HepG2 (cell line): ENCODE measurements at regions not wholly inside any gene's neighbourhood (a gene's known extent, or its start where the extent isn't known, plus 50 kb on each side); places are given as distances from the start of the nearest gene placed in this dataset.

Experiments
- ATAC-seq: fragments of 200-7000 bp; cut with Tn5 transposase; 3 replicates; pipeline ENCODE4 v1.9.1; 2020; ENCODE audit warnings: mild to moderate bottlenecking, moderate library complexity
- BruUV-seq: library from RNA; stranded (reverse); fragments of 400-500 nt; replicated peaks from 2 replicates; lab custom pipeline; 2021; lab: Mats Ljungman, UMichigan
- CTCF ChIA-PET: fragments of 300-600 bp; formaldehyde crosslinking; extraction: SDS; loops from one replicate; lab custom pipeline; 2021; ENCODE audit warnings: low total read pairs, inconsistent platforms, low intra/inter-chr PET ratio; lab: Yijun Ruan, JAX
- POLR2A ChIA-PET: fragments of 350-600 bp; sonication (Branson Sonifier 250); formaldehyde crosslinking; loops from one replicate; lab custom pipeline; 2020; ENCODE audit warnings: antibody characterized with exemption, inconsistent platforms; lab: Yijun Ruan, JAX
- DNase-seq: peaks from one replicate; pipeline ENCODE4 v3.0.0-alpha.2; 2015; ENCODE audit warnings: low spot score
- FAIRE-seq: peaks from 3 replicates; lab custom pipeline; 2011; peaks lifted over from hg19 to GRCh38; lab: Jason Lieb, UNC
- H2AFZ ChIP-seq: one replicate; pipeline ENCODE4 v1.6.1; 2011; ENCODE audit warnings: low read length, inconsistent platforms
- H3K27ac ChIP-seq: fragments of 300-600 bp; 3 replicates; pipeline ENCODE4 v1.8.0; 2011; ENCODE audit warnings: mixed run types, mild to moderate bottlenecking, mixed read lengths, low read length, inconsistent platforms; ENCODE audit not compliant: insufficient read depth; ENCODE audit errors: extremely low read length
- H3K27me3 ChIP-seq, 2 experiments: fragments of 200-600 bp in 1 of 2; 2 replicates in 1 of 2; 3 replicates in 1 of 2; pipeline versions ENCODE4 v1.6.0 to v1.8.0; 2011; ENCODE audit warnings: low read length in 2 of 2, mild to moderate bottlenecking in 2 of 2, moderate library complexity in 2 of 2, inconsistent platforms in 1 of 2; ENCODE audit not compliant: insufficient read depth in 2 of 2, control insufficient read depth in 1 of 2
- H3K36me3 ChIP-seq, 2 experiments: fragments of 200-600 bp in 1 of 2; replicated peaks in 1 of 2; 2 replicates in 1 of 2; 3 replicates in 1 of 2; pipeline versions ENCODE4 v1.5.1 to v1.8.0; 2011; ENCODE audit warnings: low read length in 2 of 2, inconsistent platforms in 1 of 2; ENCODE audit not compliant: insufficient read depth in 2 of 2, control insufficient read depth in 1 of 2
- H3K4me1 ChIP-seq: 2 replicates; pipeline ENCODE4 v1.5.1; 2012; ENCODE audit warnings: low read length, inconsistent platforms; ENCODE audit not compliant: insufficient read depth
- H3K4me2 ChIP-seq: 2 replicates; pipeline ENCODE4 v1.6.0; 2011; ENCODE audit warnings: low read depth, low read length, inconsistent platforms
- H3K4me3 ChIP-seq, 3 experiments: fragments of 200-600 bp in 1 of 3; sonication (generic), shearing (Covaris generic) in 1 of 3; replicated peaks in 1 of 3; 2 replicates each; pipeline ENCODE4 v1.5.1; 2011 to 2016; ENCODE audit warnings: low read length in 3 of 3, inconsistent platforms in 2 of 3, low read depth in 2 of 3, mild to moderate bottlenecking in 2 of 3, control low read depth in 1 of 3, mixed read lengths in 1 of 3; ENCODE audit not compliant: insufficient read depth in 1 of 3
- H3K79me2 ChIP-seq: one replicate; pipeline ENCODE4 v1.6.1; 2011; ENCODE audit warnings: low read length, inconsistent platforms; ENCODE audit not compliant: insufficient read depth
- H3K9ac ChIP-seq: 2 replicates; pipeline ENCODE4 v1.6.0; 2011; ENCODE audit warnings: mild to moderate bottlenecking, low read depth, low read length, inconsistent platforms; ENCODE audit not compliant: insufficient read depth
- H3K9me3 ChIP-seq: 2 replicates; pipeline ENCODE4 v1.5.1; 2012; ENCODE audit warnings: mild to moderate bottlenecking, low read length
- H4K20me1 ChIP-seq: 2 replicates; pipeline ENCODE4 v1.6.0; 2011; ENCODE audit warnings: inconsistent platforms, mild to moderate bottlenecking, low read length, moderate library complexity; ENCODE audit not compliant: insufficient read depth
- CBFB ChIP-seq: sonication (generic); formaldehyde crosslinking; IDR thresholded peaks from 2 replicates; pipeline ENCODE4 v1.4.0; 2020; ENCODE audit warnings: missing genetic modification reagents
- ELK4 ChIP-seq: sonication (generic); formaldehyde crosslinking; IDR thresholded peaks from 2 replicates; pipeline ENCODE4 v1.9.0; 2021; ENCODE audit warnings: missing genetic modification reagents, borderline replicate concordance
- HCFC1 ChIP-seq: fragments of 150-350 bp; IDR thresholded peaks from 2 replicates; pipeline ENCODE4 v1.6.1; 2014; ENCODE audit warnings: low read depth, low read length
- HDAC1 ChIP-seq: sonication (generic); formaldehyde crosslinking; IDR thresholded peaks from 2 replicates; pipeline ENCODE4 v1.5.1; 2020; ENCODE audit warnings: mild to moderate bottlenecking, missing genetic modification reagents
- HNF4G ChIP-seq, 2 experiments: sonication (generic) in 1 of 2; formaldehyde crosslinking in 1 of 2; IDR thresholded peaks; 2 replicates each; pipeline versions ENCODE4 v1.4.0 to v1.6.1; 2011 to 2020; ENCODE audit warnings: borderline replicate concordance in 2 of 2, low read depth in 2 of 2, mild to moderate bottlenecking in 2 of 2, low read length in 1 of 2, missing genetic modification reagents in 1 of 2, moderate library complexity in 1 of 2
- KDM5A ChIP-seq: fragments of 200-600 bp; sonication (generic); IDR thresholded peaks from 2 replicates; pipeline ENCODE4 v1.7.0; 2018; ENCODE audit warnings: antibody characterized with exemption, mild to moderate bottlenecking, low read length, borderline replicate concordance
- MLX ChIP-seq: IDR thresholded peaks from 2 replicates; pipeline ENCODE4 v1.6.1; 2016
- ONECUT2 ChIP-seq: sonication (generic); formaldehyde crosslinking; IDR thresholded peaks from 2 replicates; pipeline ENCODE4 v1.4.0; 2020; ENCODE audit warnings: missing genetic modification reagents
- PAXIP1 ChIP-seq: sonication (generic); formaldehyde crosslinking; conservative IDR thresholded peaks from 2 replicates; pipeline ENCODE4 v1.4.0; 2020; ENCODE audit warnings: mild to moderate bottlenecking, missing genetic modification reagents, moderate library complexity
- SRSF9 ChIP-seq: fragments of 200-400 bp; formaldehyde crosslinking; IDR thresholded peaks from 2 replicates; pipeline ENCODE4 v1.6.1; 2018; ENCODE audit warnings: borderline replicate concordance, mild to moderate bottlenecking, low read depth, low read length; ENCODE audit not compliant: insufficient read depth, poor library complexity, severe bottlenecking
- ZNF598 ChIP-seq: sonication (generic); formaldehyde crosslinking; IDR thresholded peaks from 2 replicates; pipeline ENCODE4 v1.5.1; 2020; ENCODE audit warnings: mild to moderate bottlenecking, missing genetic modification reagents, borderline replicate concordance
- ZNF619 ChIP-seq: sonication (generic); formaldehyde crosslinking; IDR thresholded peaks from 2 replicates; pipeline ENCODE4 v1.4.0; 2020; ENCODE audit warnings: mild to moderate bottlenecking, missing genetic modification reagents
- ZNF713 ChIP-seq: sonication (generic); formaldehyde crosslinking; IDR thresholded peaks from 2 replicates; pipeline ENCODE4 v1.4.0; 2020; ENCODE audit warnings: mild to moderate bottlenecking, missing genetic modification reagents
- whole genome bisulfite sequencing: methylation state at CpG from one replicate; pipeline ENCODE4 v1.1.6; 2017; ENCODE audit warnings: low lambda C conversion rate; 5-methylcytosine and 5-hydroxymethylcytosine counted together
- in situ Hi-C: cut with HindIII; loops from 2 replicates; pipeline ENCODE4 v1.10.0; 2017; ENCODE audit warnings: low pct_unique_long_range_greater_than_20kb; ENCODE audit not compliant: extremely low pct_ligation_motif_present
- intact Hi-C: fragments of 100-400 bp; cut with micrococcal nuclease; formaldehyde crosslinking; loops from one replicate; pipeline ENCODE4 v1.10.0; 2022; ENCODE audit not compliant: unreplicated experiment

GRCh38 chr9:68608763-68609162 is 68.1 kb upstream of the TMEM252 start:
- Histone ChIP-seq H3K9ac (no peak overlapping the region), H3K4me1 (peaks cover 10% of the 10 kb centered on the region; the same call in 1 of the 2 replicates), H2AFZ (no peak overlapping the region), H4K20me1 (no peaks in the 10 kb centered on the region), H3K27ac (no peak overlapping the region), H3K79me2 (no peaks in the 10 kb centered on the region), H3K9me3 (no peaks in the 10 kb centered on the region)
- no peak for ATAC-seq
- WGBS = 80% methylated on average over 17 of the region's 17 CpGs
- TF ChIP-seq MLX (CRISPR knock-in tag) (no peak), KDM5A (no peak), ZNF713 (CRISPR knock-in tag) (no peak), SRSF9 (no peak), HNF4G (IDR thresholded peaks at IDR 0.05; ENCODE audit: borderline replicate concordance, low read depth, low read length) (no peak), HNF4G (CRISPR knock-in tag; IDR thresholded peaks at IDR 0.05; ENCODE audit: borderline replicate concordance, low read depth) (no peak)
- TF ChIP-seq, all 625 proteins: peak for 0
- no peak for DNase-seq
- Histone ChIP-seq H3K36me3 (no peaks in the 10 kb centered on the region), H3K4me3 (no peak overlapping the region), H3K4me2 (no peak overlapping the region), H3K27me3 (peaks cover 0 to 18% of the 10 kb centered on the region in 2 experiments; a peak in 2 of 5 replicates)
- no peak for FAIRE-seq
- in situ Hi-C loops = no loop called here
- CTCF ChIA-PET = no interaction called here
- BruUV-seq = no TSS peak
- POLR2A ChIA-PET = no interaction called here
- intact Hi-C loops = no loop called here

DNA sequence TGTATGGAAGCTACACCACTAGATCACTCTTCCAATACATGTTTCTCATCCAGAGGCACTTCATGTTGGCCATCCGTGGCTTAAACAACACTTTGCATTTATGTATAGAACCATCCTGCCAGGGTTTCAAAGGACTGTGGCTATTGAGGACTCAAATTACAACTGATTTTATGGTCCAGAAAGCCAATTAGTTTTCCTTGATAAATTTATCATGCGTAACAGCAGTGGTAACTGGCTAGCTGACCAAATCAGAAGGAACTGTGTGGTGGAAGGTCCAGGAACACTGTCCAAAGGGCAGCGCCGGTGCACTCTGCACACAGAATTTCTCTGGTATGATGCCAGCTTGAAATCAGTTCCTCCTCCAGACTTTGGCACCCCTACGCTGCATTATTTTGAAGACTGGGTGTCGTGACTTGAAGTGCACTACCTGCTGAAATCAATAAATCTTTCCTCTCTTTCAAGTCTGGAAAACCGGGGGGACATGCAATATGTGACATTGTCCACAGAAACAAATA is 69.3 kb upstream of the TMEM252 start:
- Histone ChIP-seq H3K27me3 (peaks cover 0 to 18% of the 10 kb centered on the region in 2 experiments; a peak in 2 of 5 replicates), H3K4me1 (peaks cover 10% of the 10 kb centered on the region; the same call in 1 of the 2 replicates), H3K9me3 (no peaks in the 10 kb centered on the region), H3K36me3 (no peaks in the 10 kb centered on the region), H3K79me2 (no peaks in the 10 kb centered on the region), H3K27ac (no peak overlapping the region), H4K20me1 (no peaks in the 10 kb centered on the region), H3K4me2 (no peak overlapping the region; the same call in 1 of the 2 replicates), H3K9ac (no peak overlapping the region), H3K4me3 (no peak overlapping the region), H2AFZ (no peak overlapping the region)
- ChIA-PET POLR2A (no interaction called here), CTCF (no interaction called here)
- FAIRE-seq (no peak), ATAC-seq (no peak; the same call in 2 of the 3 replicates), DNase-seq (no peak)
- intact Hi-C loops (no loop called here), in situ Hi-C loops (no loop called here)
- 5% methylated on average over 6 of the region's 7 CpGs for WGBS
- no TSS peak for BruUV-seq
- TF ChIP-seq HCFC1 (no peak), ONECUT2 (CRISPR knock-in tag) (no peak), CBFB (no peak), ZNF619 (no peak), ELK4 (CRISPR knock-in tag) (no peak), PAXIP1 (no peak), HDAC1 (CRISPR knock-in tag) (no peak), ZNF598 (CRISPR knock-in tag) (no peak)
